ENCODE measurements at regions not wholly inside any gene's neighbourhood (a gene's known extent, or its start where the extent isn't known, plus 50 kb on each side); places are given as distances from the start of the nearest gene placed in this dataset.

- peak overlapping the region; percentile 23; the same call in 1 of the 2 replicates for H4K5ac ChIP-seq (ENCODE audit: low read depth, low read length)
- no peaks in the 10 kb centered on the region for H3K9me1 ChIP-seq (ENCODE audit: insufficient read depth, low read length)
- no peak overlapping the region for H2BK15ac ChIP-seq (ENCODE audit: low read depth, low read length)
- no peak overlapping the region for H3K4me3 ChIP-seq (ENCODE audit: insufficient read depth, low read depth, low read length)
- H3K4me1 ChIP-seq (ENCODE audit: control insufficient read depth, insufficient read depth, low read length) = no peaks in the 10 kb centered on the region
- H3K14ac ChIP-seq (replicated peaks; ENCODE audit: low read depth, low read length) = no peak overlapping the region
- in situ Hi-C loops (cut with MboI; ENCODE audit: low sequenced_read_pairs) (no loop called here), intact Hi-C loops (cut with micrococcal nuclease) (loop anchor here (5.0 kb wide), 1 partner anchor 34 kb away; no protein-coding TSS in a partner anchor), dilution Hi-C loops (cut with HindIII; ENCODE audit: low sequenced_read_pairs, unreplicated experiment) (no loop called here)
- DNase-seq (peak; percentile 12), ATAC-seq (ENCODE audit: low read depth) (peak; percentile 57; the same call in 1 of the 2 replicates)
- H4K20me1 ChIP-seq (ENCODE audit: insufficient read depth, low read length) = no peaks in the 10 kb centered on the region
- no peak overlapping the region for H2AK9ac ChIP-seq (replicated peaks; ENCODE audit: low read depth, low read length, poor library complexity)
- no peak overlapping the region for H4K91ac ChIP-seq (ENCODE audit: insufficient read depth, low read depth, low read length)
- H3K79me1 ChIP-seq (ENCODE audit: low read depth in 1 of 2, low read length in 2 of 2) = no peaks in the 10 kb centered on the region
- H2AK5ac ChIP-seq (ENCODE audit: low read depth, low read length) = no peak overlapping the region
- H2BK20ac ChIP-seq (ENCODE audit: low read depth, low read length) = peak overlapping the region; percentile 9; the same call in 1 of the 2 replicates
- H4K8ac ChIP-seq (ENCODE audit: low read depth in 2 of 2, low read length in 2 of 2) = no peak overlapping the region
- peak overlapping the region; percentile 14; the same call in 1 of the 2 replicates for H3K18ac ChIP-seq (ENCODE audit: low read depth, low read length)
- H3K4ac ChIP-seq (ENCODE audit: low read depth, low read length) = no peak overlapping the region
- POLR2A ChIA-PET (ENCODE audit: unreplicated experiment) = no interaction called here
- no peak overlapping the region for H3K4me2 ChIP-seq (ENCODE audit: low read depth, low read length)
- no peak overlapping the region for H3K23ac ChIP-seq (ENCODE audit: low read depth, low read length)
- no peaks in the 10 kb centered on the region for H3K9me3 ChIP-seq (ENCODE audit: control insufficient read depth, insufficient read depth, low read length)
- no peak overlapping the region; the same call in 1 of the 2 replicates for H2BK120ac ChIP-seq (ENCODE audit: low read depth, low read length)
- H3K56ac ChIP-seq (ENCODE audit: extremely low read depth, insufficient read depth, low read length) = no peak overlapping the region
- BruUV-seq (replicated peaks) = no TSS peak
- no peaks in the 10 kb centered on the region for H3K36me3 ChIP-seq (ENCODE audit: control insufficient read depth, insufficient read depth, low read length)
- no peak overlapping the region for H2AFZ ChIP-seq (replicated peaks; ENCODE audit: low read length, poor library complexity)
- no peak overlapping the region for H3K27ac ChIP-seq (ENCODE audit: insufficient read depth, low read length)
- no peak overlapping the region for H3K9ac ChIP-seq (ENCODE audit: low read depth, low read length)
- H2BK5ac ChIP-seq (ENCODE audit: low read depth, low read length, poor library complexity, severe bottlenecking) = no peak overlapping the region
- CTCF ChIA-PET = no interaction called here
- TF ChIP-seq, protein P1, sequence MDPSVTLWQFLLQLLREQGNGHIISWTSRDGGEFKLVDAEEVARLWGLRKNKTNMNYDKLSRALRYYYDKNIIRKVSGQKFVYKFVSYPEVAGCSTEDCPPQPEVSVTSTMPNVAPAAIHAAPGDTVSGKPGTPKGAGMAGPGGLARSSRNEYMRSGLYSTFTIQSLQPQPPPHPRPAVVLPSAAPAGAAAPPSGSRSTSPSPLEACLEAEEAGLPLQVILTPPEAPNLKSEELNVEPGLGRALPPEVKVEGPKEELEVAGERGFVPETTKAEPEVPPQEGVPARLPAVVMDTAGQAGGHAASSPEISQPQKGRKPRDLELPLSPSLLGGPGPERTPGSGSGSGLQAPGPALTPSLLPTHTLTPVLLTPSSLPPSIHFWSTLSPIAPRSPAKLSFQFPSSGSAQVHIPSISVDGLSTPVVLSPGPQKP (IDR thresholded peaks at IDR 0.05; ENCODE audit: borderline replicate concordance, low read depth, low read length) = no peak
- TF ChIP-seq, protein P2, sequence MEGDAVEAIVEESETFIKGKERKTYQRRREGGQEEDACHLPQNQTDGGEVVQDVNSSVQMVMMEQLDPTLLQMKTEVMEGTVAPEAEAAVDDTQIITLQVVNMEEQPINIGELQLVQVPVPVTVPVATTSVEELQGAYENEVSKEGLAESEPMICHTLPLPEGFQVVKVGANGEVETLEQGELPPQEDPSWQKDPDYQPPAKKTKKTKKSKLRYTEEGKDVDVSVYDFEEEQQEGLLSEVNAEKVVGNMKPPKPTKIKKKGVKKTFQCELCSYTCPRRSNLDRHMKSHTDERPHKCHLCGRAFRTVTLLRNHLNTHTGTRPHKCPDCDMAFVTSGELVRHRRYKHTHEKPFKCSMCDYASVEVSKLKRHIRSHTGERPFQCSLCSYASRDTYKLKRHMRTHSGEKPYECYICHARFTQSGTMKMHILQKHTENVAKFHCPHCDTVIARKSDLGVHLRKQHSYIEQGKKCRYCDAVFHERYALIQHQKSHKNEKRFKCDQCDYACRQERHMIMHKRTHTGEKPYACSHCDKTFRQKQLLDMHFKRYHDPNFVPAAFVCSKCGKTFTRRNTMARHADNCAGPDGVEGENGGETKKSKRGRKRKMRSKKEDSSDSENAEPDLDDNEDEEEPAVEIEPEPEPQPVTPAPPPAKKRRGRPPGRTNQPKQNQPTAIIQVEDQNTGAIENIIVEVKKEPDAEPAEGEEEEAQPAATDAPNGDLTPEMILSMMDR (conservative IDR thresholded peaks at IDR 0.05; ENCODE audit: low read depth, low read length) = no peak
- TF ChIP-seq POLR2A (IDR thresholded peaks at IDR 0.05; ENCODE audit: low read depth, low read length) (no peak), BHLHE40 (IDR thresholded peaks at IDR 0.05; ENCODE audit: low read depth, low read length) (no peak), USF2 (IDR thresholded peaks at IDR 0.05; ENCODE audit: low read depth, low read length) (no peak), RCOR1 (IDR thresholded peaks at IDR 0.05; ENCODE audit: insufficient replicate concordance, low read length) (no peak), NFE2L2 (IDR thresholded peaks at IDR 0.05; ENCODE audit: low read depth, low read length) (peak; percentile 88)
- peaks cover 11% of the 10 kb centered on the region for H3K27me3 ChIP-seq (ENCODE audit: control insufficient read depth, insufficient read depth, low read length)
- WGBS, 2 experiments (ENCODE audit: extremely low coverage in 2 of 2, insufficient read length in 1 of 2) = 83% methylated on average over 1 of the region's 6 CpGs; no CpG with 5 or more reads in 1 of the 2 experiments
These were observed 69.3 kb upstream of the MELK start for GRCh38 chr9:36503172-36504088.

Data from IMR-90 (cell line).